Muscle of back (tissue), 3 donors: ENCODE measurements at regions not wholly inside any gene's neighbourhood (a gene's known extent, or its start where the extent isn't known, plus 50 kb on each side); places are given as distances from the start of the nearest gene placed in this dataset.

Source experiments
- DNase-seq, 3 donors: peaks; one replicate each; pipeline versions ENCODE4 v3.0.0 to v3.0.0-alpha.2; 2013

DNA sequence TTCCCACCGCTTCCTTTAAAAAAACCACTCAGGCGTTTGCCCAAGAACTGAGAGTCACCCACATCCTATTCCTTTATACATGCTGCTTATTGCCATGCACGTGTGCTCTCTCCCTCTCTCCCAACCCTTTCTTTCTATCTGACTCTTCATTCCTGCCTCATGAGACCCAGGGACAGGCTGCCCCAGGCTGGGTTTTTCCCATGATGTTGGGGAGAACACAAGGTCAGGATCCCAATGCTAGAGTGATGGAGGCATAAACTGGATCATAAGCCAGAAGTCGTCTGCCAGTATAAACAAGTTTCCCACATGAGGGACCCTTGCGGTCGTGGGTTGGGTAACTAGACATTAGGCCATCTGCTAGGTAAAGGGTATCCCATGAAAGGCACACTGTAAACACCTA, 64.9 kb downstream of the CD2 start:
- no peak for DNase-seq

DNA sequence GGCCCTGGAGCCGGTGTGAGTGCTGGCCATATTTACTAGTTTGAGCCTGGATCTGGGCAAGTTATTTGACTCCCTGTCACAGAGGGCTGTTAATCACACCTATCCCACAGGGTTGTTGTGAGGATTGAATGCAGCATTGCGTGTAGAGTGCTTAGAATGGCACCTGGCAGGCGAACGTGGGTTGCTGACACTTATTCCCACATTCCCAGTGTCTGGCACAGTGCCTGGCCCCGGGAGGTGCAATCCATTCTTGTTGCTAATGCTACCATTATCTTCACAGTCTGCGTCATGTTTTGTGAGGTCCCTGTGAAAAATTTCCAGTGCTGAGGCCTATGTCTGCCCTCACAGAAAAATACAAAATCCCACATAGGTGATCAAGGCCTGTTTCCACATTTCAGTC, 66.1 kb downstream of the CD2 start:
- DNase-seq = peak in 1 of 3 donors; percentile 83

- no peak for DNase-seq
These were observed 67.5 kb downstream of the CD2 start for GRCh38 chr1:116821763-116822162.

DNA sequence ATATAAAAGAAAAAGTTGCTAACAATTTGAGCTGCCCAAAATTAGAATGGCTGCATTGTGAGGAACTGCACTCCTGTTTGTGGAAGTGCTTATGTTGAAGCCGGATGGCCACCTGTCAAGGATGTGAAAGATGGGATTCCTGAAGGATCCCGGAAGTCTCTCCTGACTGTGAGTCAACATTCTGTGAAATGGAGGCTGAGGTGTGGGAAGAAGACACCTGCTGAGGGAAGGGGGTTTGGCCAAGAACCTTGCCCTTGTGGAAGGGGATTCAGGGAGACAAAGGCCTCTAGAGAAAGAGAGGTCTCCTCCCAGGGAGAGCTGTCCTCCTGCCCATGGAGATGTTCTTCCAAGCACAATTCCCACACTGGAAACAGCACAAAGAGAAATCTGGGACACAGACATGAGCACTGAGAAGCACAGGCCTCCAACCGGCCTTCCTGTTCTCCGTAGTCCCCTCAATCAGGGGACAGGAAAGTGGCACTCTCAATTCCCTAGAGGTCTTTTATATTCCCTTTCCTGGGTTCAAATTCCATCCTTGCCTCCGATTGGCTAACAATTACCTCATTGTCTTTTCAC, 70.5 kb downstream of the CD2 start:
- no peak for DNase-seq

- DNase-seq = peak; percentile 84 to 94 (median 85)
These were observed 71.0 kb downstream of the CD2 start for GRCh38 chr1:116825207-116825719.

DNA sequence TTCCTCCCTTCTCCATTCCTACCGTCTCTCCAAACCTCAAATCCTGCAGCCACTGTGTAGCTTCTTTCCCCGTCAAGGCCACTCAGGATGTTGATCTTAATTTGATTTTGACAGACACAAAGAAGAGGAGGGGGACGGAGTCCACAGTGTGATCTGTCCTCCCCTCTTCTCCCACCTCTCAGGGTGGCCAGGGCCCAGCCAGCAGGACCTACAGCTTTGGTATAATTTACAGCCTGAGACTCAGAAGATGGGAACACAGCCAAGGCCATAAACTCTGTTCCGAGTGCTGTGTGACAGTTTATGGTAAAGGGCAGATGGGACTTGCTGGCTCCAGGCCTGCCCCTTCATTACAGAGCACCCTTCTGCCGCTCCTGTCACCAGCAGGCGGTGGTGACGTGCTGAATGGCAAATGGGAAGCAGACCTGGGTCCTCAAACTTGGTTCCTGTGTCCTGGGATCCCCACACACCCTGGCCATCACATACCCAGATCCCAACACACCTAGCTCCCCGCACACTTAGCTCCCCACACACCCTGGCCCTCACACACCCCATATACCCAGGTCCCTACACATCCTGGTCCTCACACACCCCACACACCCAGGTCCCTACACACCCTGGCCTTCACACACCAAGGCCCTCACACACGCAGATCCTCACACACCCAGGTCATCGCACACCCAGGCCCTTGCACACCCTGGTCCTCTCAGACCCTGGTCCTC, 71.6 kb downstream of the CD2 start:
- DNase-seq = peak; percentile 59 to 77 (median 72)

DNA sequence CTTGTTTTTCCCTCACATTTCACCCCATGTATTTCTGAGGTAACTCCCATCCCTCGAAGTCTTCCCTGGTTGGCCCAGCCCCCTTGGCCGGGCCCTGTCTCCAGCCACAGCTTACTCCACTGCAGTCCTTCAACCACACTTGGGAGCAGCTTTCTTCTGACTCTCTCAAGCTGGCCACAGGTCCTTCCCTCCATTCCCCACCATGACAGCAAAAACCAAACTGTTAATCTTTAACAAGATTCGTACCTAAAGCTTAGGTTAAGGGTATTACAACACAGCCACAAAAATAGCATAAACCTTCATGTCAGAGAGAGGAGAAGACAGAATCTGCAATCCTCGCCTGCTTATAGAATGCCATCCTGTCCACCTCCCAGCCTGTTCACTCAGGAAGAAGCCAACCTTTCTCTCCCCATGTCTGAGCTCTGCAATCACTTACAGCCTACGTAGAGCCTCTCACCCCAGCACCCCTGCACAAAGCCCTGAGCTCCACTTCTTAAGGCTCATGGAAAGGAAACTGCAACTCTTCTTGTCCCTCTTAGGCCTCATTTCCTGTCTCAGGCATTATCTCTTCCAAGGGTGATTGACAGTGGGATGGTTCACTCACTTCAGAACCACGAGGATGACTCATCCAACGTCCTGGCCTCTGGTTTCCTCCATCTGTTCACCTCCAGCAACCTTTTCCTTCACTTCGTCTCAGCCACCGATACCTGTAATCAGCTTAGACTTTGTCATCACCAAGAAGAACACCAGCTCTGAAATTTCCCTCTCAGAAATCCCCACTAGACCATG, 72.8 kb downstream of the CD2 start:
- DNase-seq = no peak

- no peak for DNase-seq
These were observed 73.4 kb downstream of the CD2 start for GRCh38 chr1:116827607-116828105.

- no peak for DNase-seq
These were observed 77.3 kb upstream of the PTGFRN start for GRCh38 chr1:116832308-116832931.

DNA sequence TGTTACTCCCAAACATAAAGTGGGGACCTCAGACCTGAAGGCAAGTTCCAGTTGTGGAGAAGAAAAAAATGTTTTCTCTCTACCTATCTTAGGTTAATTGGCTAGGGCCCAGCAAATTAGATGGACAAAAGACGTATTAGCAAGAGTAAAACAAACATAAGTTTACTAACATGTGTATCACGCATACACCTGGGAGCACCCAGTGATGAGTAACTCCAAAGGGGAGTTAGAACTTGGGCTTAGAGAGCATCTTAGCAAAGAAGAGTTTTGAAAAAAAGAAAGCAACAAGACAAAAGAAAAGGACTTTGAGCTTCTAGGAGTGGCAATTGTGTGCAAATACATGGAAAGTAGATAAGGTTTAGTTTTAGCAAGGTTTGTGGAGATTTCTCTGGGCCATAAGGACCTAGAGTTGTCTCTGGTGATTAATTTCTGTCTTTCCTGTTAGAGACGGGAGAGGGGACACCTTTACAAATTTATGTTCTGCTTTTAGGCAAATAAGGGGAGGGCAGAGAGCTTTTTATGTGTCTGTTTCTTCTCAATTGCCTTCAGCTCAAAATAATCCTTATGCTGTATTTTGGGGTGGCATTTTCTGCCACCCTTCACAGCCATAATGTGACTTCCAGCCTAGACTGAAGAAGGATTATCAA, 76.7 kb upstream of the PTGFRN start:
- DNase-seq = no peak

DNA sequence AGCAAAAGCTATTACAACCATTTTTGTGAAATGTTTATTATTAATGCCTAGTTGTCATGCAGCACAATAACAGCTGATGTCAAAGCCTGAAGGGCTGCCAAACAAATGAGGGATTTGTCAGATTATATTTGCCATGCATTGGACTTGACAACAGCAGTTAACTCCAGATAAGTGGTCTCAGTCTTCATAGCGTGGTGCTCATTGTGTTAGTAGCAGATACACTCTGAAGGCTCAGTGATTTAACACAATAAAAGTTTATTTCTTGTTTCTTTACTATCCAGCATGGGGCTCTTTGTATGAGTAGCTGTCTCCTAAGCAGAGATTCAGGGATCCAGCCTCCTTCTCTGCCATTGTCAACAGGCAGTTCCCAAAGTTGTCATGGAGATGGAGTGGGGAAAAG, 76.0 kb upstream of the PTGFRN start:
- DNase-seq = peak in 2 of 3 donors; percentile 34 to 67

DNA sequence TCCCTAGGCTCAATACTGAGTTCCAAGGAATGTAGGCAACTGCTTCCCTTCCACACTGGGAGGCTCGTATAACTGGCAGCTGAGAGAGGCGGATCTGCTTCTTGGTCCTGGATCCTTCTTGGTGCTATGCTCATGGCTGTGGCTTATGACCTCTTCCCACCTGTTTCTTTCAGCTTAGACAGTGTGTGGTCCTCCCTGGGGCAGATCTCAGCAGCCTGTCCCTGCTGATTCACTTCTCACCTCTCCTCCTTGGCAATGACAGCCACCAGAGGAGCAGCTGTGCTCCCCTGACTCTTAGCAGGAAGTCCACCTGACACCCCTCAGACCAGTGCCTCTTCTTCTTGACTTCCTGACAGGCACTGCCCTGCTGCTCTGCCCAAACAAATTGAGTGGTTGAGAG, 75.1 kb upstream of the PTGFRN start:
- DNase-seq = no peak

GRCh38 chr1:116835161-116835560, 74.6 kb upstream of the PTGFRN start:
- no peak for DNase-seq

DNA sequence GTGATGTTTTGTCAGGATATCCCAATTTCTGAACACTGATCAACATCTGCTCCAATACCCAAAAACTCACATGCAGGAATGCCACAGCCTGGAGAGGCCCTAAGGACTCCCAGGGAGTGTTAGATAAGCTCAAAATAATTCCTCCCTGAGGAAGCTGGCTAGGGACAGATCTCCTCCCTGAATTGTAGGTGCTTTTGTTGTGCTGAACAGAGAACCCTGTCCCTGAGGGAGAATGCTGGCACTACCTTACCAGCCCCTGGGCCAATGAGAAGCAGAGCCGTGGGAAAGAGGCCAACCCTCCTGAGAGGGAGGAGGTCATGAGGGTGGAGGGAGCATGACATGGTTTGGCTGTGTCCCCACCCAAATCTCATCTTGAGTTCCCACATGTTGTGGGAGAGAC, 73.6 kb upstream of the PTGFRN start:
- DNase-seq = no peak

GRCh38 chr1:116841569-116842344, 68.0 kb upstream of the PTGFRN start:
- DNase-seq = no peak

- DNase-seq = no peak
These were observed 67.1 kb upstream of the PTGFRN start for GRCh38 chr1:116842654-116843053.

- no peak for DNase-seq
These were observed 64.9 kb upstream of the PTGFRN start for GRCh38 chr1:116844775-116845174.

GRCh38 chr1:116847190-116847589, 62.5 kb upstream of the PTGFRN start:
- DNase-seq = no peak

GRCh38 chr1:116847688-116848531, 61.8 kb upstream of the PTGFRN start:
- DNase-seq = peak; percentile 92 to 96 (median 94)

GRCh38 chr1:116850436-116850835, 59.3 kb upstream of the PTGFRN start:
- no peak for DNase-seq
